ACHN (cell line): ENCODE measurements at regions not wholly inside any gene's neighbourhood (a gene's known extent, or its start where the extent isn't known, plus 50 kb on each side); places are given as distances from the start of the nearest gene placed in this dataset.
"Not testable (repeated sequence)": the region's sequence is repeated elsewhere in the genome, so short reads cannot be mapped to it uniquely, and the experiment has no call there.

Experiments
- DNase-seq: peaks from one replicate; pipeline ENCODE4 v3.0.0-alpha.2; 2015
- in situ Hi-C: cut with HindIII; loops from 2 replicates; pipeline ENCODE4 v1.10.0; 2017; ENCODE audit warnings: low sequenced_read_pairs, low pct_ligation_motif_present, low pct_unique_long_range_greater_than_20kb

- DNase-seq: no peak
- in situ Hi-C loops: no loop called here
These were observed 173.7 kb upstream of the ANKRD55 start for GRCh38 chr5:56406838-56407237.

- DNase-seq: no peak
- in situ Hi-C loops: no loop called here
These were observed 173.1 kb upstream of the ANKRD55 start for GRCh38 chr5:56406221-56406620.

GRCh38 chr5:56405116-56405908, 172.2 kb upstream of the ANKRD55 start:
- DNase-seq: peak; percentile 35
- in situ Hi-C loops: no loop called here

- in situ Hi-C loops: no loop called here
- DNase-seq: no peak
These were observed 169.4 kb upstream of the ANKRD55 start for GRCh38 chr5:56402266-56403220.

- in situ Hi-C loops, DNase-seq: not testable (repeated sequence)
These were observed 164.7 kb upstream of the ANKRD55 start for GRCh38 chr5:56397796-56398195.

- in situ Hi-C loops: no loop called here
- DNase-seq: no peak
These were observed 163.5 kb upstream of the ANKRD55 start for GRCh38 chr5:56396634-56397033.

GRCh38 chr5:56389261-56389660, 156.1 kb upstream of the ANKRD55 start:
- DNase-seq: no peak
- in situ Hi-C loops: no loop called here

- no peak for DNase-seq
- in situ Hi-C loops: no loop called here
These were observed 155.3 kb upstream of the ANKRD55 start for GRCh38 chr5:56388229-56388985.

GRCh38 chr5:56386046-56386445, 152.9 kb upstream of the ANKRD55 start:
- in situ Hi-C loops: no loop called here
- DNase-seq: no peak

- no peak for DNase-seq
- in situ Hi-C loops: no loop called here
These were observed 151.1 kb upstream of the ANKRD55 start for GRCh38 chr5:56384186-56384585.

GRCh38 chr5:56383761-56384160, 150.6 kb upstream of the ANKRD55 start:
- in situ Hi-C loops: no loop called here
- DNase-seq: no peak

- in situ Hi-C loops: no loop called here
These were observed 149.8 kb upstream of the ANKRD55 start for GRCh38 chr5:56382896-56383295.

GRCh38 chr5:56377573-56377972, 144.4 kb upstream of the ANKRD55 start:
- in situ Hi-C loops: no loop called here
- DNase-seq: no peak

More at GRCh38 chr5:56382896-56383295, 149.8 kb upstream of the ANKRD55 start:
- no peak for DNase-seq

GRCh38 chr5:56376128-56376527, 143.0 kb upstream of the ANKRD55 start:
- in situ Hi-C loops: no loop called here

GRCh38 chr5:56375011-56375410, 141.9 kb upstream of the ANKRD55 start:
- in situ Hi-C loops: no loop called here
- DNase-seq: no peak

More at GRCh38 chr5:56376128-56376527, 143.0 kb upstream of the ANKRD55 start:
- DNase-seq: no peak

- in situ Hi-C loops, DNase-seq: not testable (repeated sequence)
These were observed 139.4 kb upstream of the ANKRD55 start for GRCh38 chr5:56372491-56372890.

GRCh38 chr5:56369361-56369811, 136.3 kb upstream of the ANKRD55 start:
- in situ Hi-C loops: no loop called here
- no peak for DNase-seq

GRCh38 chr5:56367748-56368147, 134.6 kb upstream of the ANKRD55 start:
- in situ Hi-C loops: no loop called here
- DNase-seq: no peak

GRCh38 chr5:56366986-56367385, 133.9 kb upstream of the ANKRD55 start:
- no peak for DNase-seq
- in situ Hi-C loops: no loop called here
